Neural cell (in vitro differentiated cells): ENCODE measurements at regions not wholly inside any gene's neighbourhood (a gene's known extent, or its start where the extent isn't known, plus 50 kb on each side); places are given as distances from the start of the nearest gene placed in this dataset.

Source experiments
- H2AFZ ChIP-seq: fragments of 200-600, 300-800 bp; sonication (generic), shearing (Covaris generic); 2 replicates; pipeline ENCODE4 v1.6.0; 2014; ENCODE audit warnings: low read depth, mild to moderate bottlenecking, antibody characterized with exemption, low read length, moderate library complexity
- H3F3A ChIP-seq: fragments of 200-600 bp; shearing (Covaris generic); 2 replicates; pipeline ENCODE4 v1.6.1; 2016; ENCODE audit warnings: mild to moderate bottlenecking, moderate library complexity, mixed read lengths, antibody characterized with exemption, low read length; ENCODE audit not compliant: insufficient read depth, poor library complexity, severe bottlenecking
- H3K27ac ChIP-seq: fragments of 200-600, 300-800 bp; sonication (generic), shearing (Covaris generic); 2 replicates; pipeline ENCODE4 v1.5.1; 2014; ENCODE audit warnings: mild to moderate bottlenecking, low read length, moderate library complexity
- H3K27me3 ChIP-seq: fragments of 300-800, 200-600 bp; sonication (generic), shearing (Covaris generic); 2 replicates; pipeline ENCODE4 v1.6.0; 2014; ENCODE audit warnings: mild to moderate bottlenecking, low read depth, low read length, moderate library complexity; ENCODE audit not compliant: insufficient read depth
- H3K36me3 ChIP-seq: fragments of 300-800, 200-600 bp; sonication (generic), shearing (Covaris generic); 2 replicates; pipeline ENCODE4 v1.5.1; 2014; ENCODE audit warnings: mild to moderate bottlenecking, antibody characterized with exemption, low read length, moderate library complexity; ENCODE audit not compliant: insufficient read depth
- H3K4me2 ChIP-seq: fragments of 300-800, 200-600 bp; sonication (generic), shearing (Covaris generic); 2 replicates; pipeline ENCODE4 v1.6.0; 2014; ENCODE audit warnings: mild to moderate bottlenecking, low read length
- H3K4me3 ChIP-seq: fragments of 300-800, 200-600 bp; sonication (generic), shearing (Covaris generic); 2 replicates; pipeline ENCODE4 v1.5.1; 2014; ENCODE audit warnings: mild to moderate bottlenecking, low read length, moderate library complexity
- H3K79me2 ChIP-seq: fragments of 200-600 bp; shearing (Covaris generic); replicated peaks from 2 replicates; pipeline ENCODE4 v1.6.0; 2014; ENCODE audit warnings: mild to moderate bottlenecking, low read length, moderate library complexity; ENCODE audit not compliant: insufficient read depth
- H3K9ac ChIP-seq: fragments of 300-800, 200-600 bp; sonication (generic), shearing (Covaris generic); 2 replicates; pipeline ENCODE4 v1.6.1; 2016; ENCODE audit warnings: mild to moderate bottlenecking, low read length, mixed read lengths
- H3K9me2 ChIP-seq: fragments of 200-600 bp; shearing (Covaris generic); 2 replicates; pipeline ENCODE4 v1.6.1; 2016; ENCODE audit warnings: mild to moderate bottlenecking, low read length, mixed read lengths; ENCODE audit not compliant: insufficient read depth
- H3K9me3 ChIP-seq: fragments of 200-600, 300-800 bp; sonication (generic), shearing (Covaris generic); 2 replicates; pipeline ENCODE4 v1.6.1; 2016; ENCODE audit warnings: mild to moderate bottlenecking, mixed run types, low read length, moderate library complexity, mixed read lengths
- H4K20me1 ChIP-seq: fragments of 200-600 bp; shearing (Covaris generic); 2 replicates; pipeline ENCODE4 v1.6.1; 2016; ENCODE audit warnings: mild to moderate bottlenecking, mixed run types; ENCODE audit not compliant: insufficient read depth
- EP300 ChIP-seq: fragments of 450-650 bp; conservative IDR thresholded peaks from 2 replicates; pipeline ENCODE4 v1.6.1; 2014; ENCODE audit warnings: antibody characterized with exemption, mild to moderate bottlenecking, moderate library complexity; ENCODE audit not compliant: poor library complexity, severe bottlenecking
- EZH2 ChIP-seq: fragments of 200-600, 300-800 bp; shearing (Covaris generic), sonication (generic); IDR thresholded peaks from 2 replicates; pipeline ENCODE4 v1.6.1; 2014; ENCODE audit warnings: antibody characterized with exemption, low read length, borderline replicate concordance, mild to moderate bottlenecking; ENCODE audit not compliant: insufficient read depth, poor library complexity, severe bottlenecking
- MXI1 ChIP-seq: fragments of 450-650 bp; conservative IDR thresholded peaks from 2 replicates; pipeline ENCODE4 v1.6.1; 2014; ENCODE audit warnings: antibody characterized with exemption, mild to moderate bottlenecking; ENCODE audit not compliant: poor library complexity, severe bottlenecking
- POLR2AphosphoS5 ChIP-seq: IDR thresholded peaks from 2 replicates; pipeline ENCODE4 v1.6.1; 2012
- RAD21 ChIP-seq: fragments of 450-650 bp; conservative IDR thresholded peaks from 2 replicates; pipeline ENCODE4 v1.6.1; 2014; ENCODE audit warnings: antibody characterized with exemption, mild to moderate bottlenecking, moderate library complexity
- SMC3 ChIP-seq: fragments of 450-650 bp; conservative IDR thresholded peaks from 2 replicates; pipeline ENCODE4 v1.6.1; 2014; ENCODE audit warnings: antibody characterized with exemption, mild to moderate bottlenecking, moderate library complexity; ENCODE audit not compliant: poor library complexity
- TAF1 ChIP-seq: IDR thresholded peaks from 2 replicates; pipeline ENCODE4 v1.6.1; 2012; ENCODE audit warnings: low read depth
- TF ChIP-seq, protein P1 (sequence below): IDR thresholded peaks from 2 replicates; pipeline ENCODE4 v1.6.1; 2012; ENCODE audit warnings: borderline replicate concordance
- TF ChIP-seq, protein P2 (sequence below): fragments of 450-650 bp; IDR thresholded peaks from 2 replicates; pipeline ENCODE4 v1.5.1; 2014; ENCODE audit warnings: antibody characterized with exemption, mild to moderate bottlenecking, moderate library complexity; ENCODE audit not compliant: poor library complexity, severe bottlenecking

DNA sequence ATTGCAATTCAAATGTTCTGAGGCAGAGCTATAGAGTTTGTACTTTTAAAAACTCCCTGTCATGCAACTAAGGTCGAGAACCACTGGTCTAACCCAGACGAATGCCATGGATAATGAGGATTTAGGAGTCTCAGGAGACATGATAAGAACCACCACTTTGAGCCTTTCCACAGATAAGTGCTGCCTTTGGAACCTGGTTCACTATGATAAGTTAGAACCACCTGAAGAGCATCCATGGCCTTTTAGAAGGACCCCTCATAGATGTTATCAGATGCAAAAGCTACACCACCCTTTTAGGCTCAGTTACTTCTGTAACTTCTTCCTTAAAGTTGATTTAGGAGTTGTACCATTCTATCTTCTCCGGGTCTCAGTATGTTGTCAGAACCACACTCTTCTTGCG lies 350.6 kb upstream of the CCL2 start:
- Histone ChIP-seq H3K9me2 (no peaks in the 10 kb centered on the region), H3K4me2 (no peak overlapping the region), H3K9ac (no peak overlapping the region), H3K9me3 (no peaks in the 10 kb centered on the region), H3K27me3 (no peaks in the 10 kb centered on the region), H3K79me2 (no peaks in the 10 kb centered on the region), H3K36me3 (no peaks in the 10 kb centered on the region), H4K20me1 (no peaks in the 10 kb centered on the region), H3K27ac (no peak overlapping the region), H3K4me3 (no peak overlapping the region), H2AFZ (no peak overlapping the region), H3F3A (no peaks in the 10 kb centered on the region)
- TF ChIP-seq, protein P1, sequence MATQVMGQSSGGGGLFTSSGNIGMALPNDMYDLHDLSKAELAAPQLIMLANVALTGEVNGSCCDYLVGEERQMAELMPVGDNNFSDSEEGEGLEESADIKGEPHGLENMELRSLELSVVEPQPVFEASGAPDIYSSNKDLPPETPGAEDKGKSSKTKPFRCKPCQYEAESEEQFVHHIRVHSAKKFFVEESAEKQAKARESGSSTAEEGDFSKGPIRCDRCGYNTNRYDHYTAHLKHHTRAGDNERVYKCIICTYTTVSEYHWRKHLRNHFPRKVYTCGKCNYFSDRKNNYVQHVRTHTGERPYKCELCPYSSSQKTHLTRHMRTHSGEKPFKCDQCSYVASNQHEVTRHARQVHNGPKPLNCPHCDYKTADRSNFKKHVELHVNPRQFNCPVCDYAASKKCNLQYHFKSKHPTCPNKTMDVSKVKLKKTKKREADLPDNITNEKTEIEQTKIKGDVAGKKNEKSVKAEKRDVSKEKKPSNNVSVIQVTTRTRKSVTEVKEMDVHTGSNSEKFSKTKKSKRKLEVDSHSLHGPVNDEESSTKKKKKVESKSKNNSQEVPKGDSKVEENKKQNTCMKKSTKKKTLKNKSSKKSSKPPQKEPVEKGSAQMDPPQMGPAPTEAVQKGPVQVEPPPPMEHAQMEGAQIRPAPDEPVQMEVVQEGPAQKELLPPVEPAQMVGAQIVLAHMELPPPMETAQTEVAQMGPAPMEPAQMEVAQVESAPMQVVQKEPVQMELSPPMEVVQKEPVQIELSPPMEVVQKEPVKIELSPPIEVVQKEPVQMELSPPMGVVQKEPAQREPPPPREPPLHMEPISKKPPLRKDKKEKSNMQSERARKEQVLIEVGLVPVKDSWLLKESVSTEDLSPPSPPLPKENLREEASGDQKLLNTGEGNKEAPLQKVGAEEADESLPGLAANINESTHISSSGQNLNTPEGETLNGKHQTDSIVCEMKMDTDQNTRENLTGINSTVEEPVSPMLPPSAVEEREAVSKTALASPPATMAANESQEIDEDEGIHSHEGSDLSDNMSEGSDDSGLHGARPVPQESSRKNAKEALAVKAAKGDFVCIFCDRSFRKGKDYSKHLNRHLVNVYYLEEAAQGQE = no peak
- TF ChIP-seq RAD21 (no peak), TAF1 (no peak), POLR2AphosphoS5 (no peak), EZH2 (no peak), MXI1 (no peak), SMC3 (no peak), EP300 (no peak)
- TF ChIP-seq, protein P2, sequence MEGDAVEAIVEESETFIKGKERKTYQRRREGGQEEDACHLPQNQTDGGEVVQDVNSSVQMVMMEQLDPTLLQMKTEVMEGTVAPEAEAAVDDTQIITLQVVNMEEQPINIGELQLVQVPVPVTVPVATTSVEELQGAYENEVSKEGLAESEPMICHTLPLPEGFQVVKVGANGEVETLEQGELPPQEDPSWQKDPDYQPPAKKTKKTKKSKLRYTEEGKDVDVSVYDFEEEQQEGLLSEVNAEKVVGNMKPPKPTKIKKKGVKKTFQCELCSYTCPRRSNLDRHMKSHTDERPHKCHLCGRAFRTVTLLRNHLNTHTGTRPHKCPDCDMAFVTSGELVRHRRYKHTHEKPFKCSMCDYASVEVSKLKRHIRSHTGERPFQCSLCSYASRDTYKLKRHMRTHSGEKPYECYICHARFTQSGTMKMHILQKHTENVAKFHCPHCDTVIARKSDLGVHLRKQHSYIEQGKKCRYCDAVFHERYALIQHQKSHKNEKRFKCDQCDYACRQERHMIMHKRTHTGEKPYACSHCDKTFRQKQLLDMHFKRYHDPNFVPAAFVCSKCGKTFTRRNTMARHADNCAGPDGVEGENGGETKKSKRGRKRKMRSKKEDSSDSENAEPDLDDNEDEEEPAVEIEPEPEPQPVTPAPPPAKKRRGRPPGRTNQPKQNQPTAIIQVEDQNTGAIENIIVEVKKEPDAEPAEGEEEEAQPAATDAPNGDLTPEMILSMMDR = no peak

DNA sequence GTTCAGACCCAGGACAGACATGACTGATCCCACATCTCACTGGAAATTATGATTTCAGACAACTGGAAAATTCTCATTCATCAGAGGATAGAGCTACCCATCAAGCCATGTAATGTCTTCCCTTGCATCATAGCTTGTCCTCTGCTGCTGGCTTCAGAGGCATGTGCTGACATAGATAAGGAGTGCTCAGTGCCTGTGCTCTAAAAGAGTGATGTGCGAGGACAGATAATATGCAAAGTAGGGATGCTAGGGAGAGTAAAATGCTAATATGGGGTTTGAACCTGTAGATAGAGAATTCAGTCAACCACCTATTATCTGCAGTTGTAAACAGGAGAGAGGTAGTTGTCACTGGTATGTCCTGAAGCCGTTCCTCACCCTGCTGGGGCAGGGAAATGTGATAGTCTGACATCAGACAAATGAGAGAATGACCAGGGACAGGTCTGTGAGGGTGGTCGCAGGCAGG lies 349.7 kb upstream of the CCL2 start:
- no peak overlapping the region for H2AFZ ChIP-seq
- no peak overlapping the region for H3K4me3 ChIP-seq
- H4K20me1 ChIP-seq = no peaks in the 10 kb centered on the region
- no peak for TF ChIP-seq POLR2AphosphoS5
- no peak for TF ChIP-seq TAF1
- TF ChIP-seq RAD21 = no peak
- no peak for TF ChIP-seq MXI1
- TF ChIP-seq EP300 = no peak
- TF ChIP-seq, protein P2 = no peak
- TF ChIP-seq, protein P1 = no peak
- no peak for TF ChIP-seq SMC3
- no peak for TF ChIP-seq EZH2
- no peak overlapping the region for H3K9ac ChIP-seq
- H3K36me3 ChIP-seq = no peaks in the 10 kb centered on the region
- no peaks in the 10 kb centered on the region for H3K27me3 ChIP-seq
- H3F3A ChIP-seq = no peaks in the 10 kb centered on the region
- no peaks in the 10 kb centered on the region for H3K79me2 ChIP-seq
- H3K9me3 ChIP-seq = no peaks in the 10 kb centered on the region
- no peak overlapping the region for H3K4me2 ChIP-seq
- no peaks in the 10 kb centered on the region for H3K9me2 ChIP-seq
- no peak overlapping the region for H3K27ac ChIP-seq
